Mucosa of rectum (tissue), 2 donors: ENCODE measurements at regions not wholly inside any gene's neighbourhood (a gene's known extent, or its start where the extent isn't known, plus 50 kb on each side); places are given as distances from the start of the nearest gene placed in this dataset.

Source experiments
- H3K27ac ChIP-seq, 2 donors: one replicate each; pipeline ENCODE4 v1.7.0; 2013; ENCODE audit warnings: inconsistent platforms in 2 of 2, low read depth in 2 of 2, low read length in 2 of 2
- H3K27me3 ChIP-seq, 2 donors: one replicate each; pipeline ENCODE4 v1.7.0; 2013; ENCODE audit warnings: low read length in 2 of 2; ENCODE audit not compliant: control insufficient read depth in 2 of 2, insufficient read depth in 2 of 2
- H3K36me3 ChIP-seq, 2 donors: one replicate each; pipeline ENCODE4 v1.7.0; 2013; ENCODE audit warnings: low read length in 2 of 2; ENCODE audit not compliant: control insufficient read depth in 2 of 2, insufficient read depth in 2 of 2
- H3K4me1 ChIP-seq, 2 donors: one replicate each; pipeline ENCODE4 v1.7.0; 2013; ENCODE audit warnings: low read length in 2 of 2, mild to moderate bottlenecking in 1 of 2; ENCODE audit not compliant: control insufficient read depth in 2 of 2, insufficient read depth in 2 of 2
- H3K4me3 ChIP-seq, 2 donors: one replicate each; pipeline ENCODE4 v1.7.0; 2013; ENCODE audit warnings: low read length in 2 of 2
- H3K9ac ChIP-seq, 2 donors: one replicate each; pipeline ENCODE4 v1.7.0; 2013; ENCODE audit warnings: low read length in 2 of 2, low read depth in 1 of 2, mild to moderate bottlenecking in 1 of 2
- H3K9me3 ChIP-seq, 2 donors: one replicate each; pipeline ENCODE4 v1.7.0; 2013; ENCODE audit warnings: low read length in 2 of 2; ENCODE audit not compliant: control insufficient read depth in 2 of 2
- donor health status: healthy.
- donor health status: Normal muscosa, but diverticular disease.

GRCh38 chr3:164250923-164251322, 827.4 kb downstream of the SI start:
- no peaks in the 10 kb centered on the region for H3K9me3 ChIP-seq

GRCh38 chr3:164236851-164237250, 841.4 kb downstream of the SI start:
- Histone ChIP-seq H3K4me3 (no peak overlapping the region), H3K4me1 (no peaks in the 10 kb centered on the region), H3K9ac (no peak overlapping the region), H3K27me3 (no peaks in the 10 kb centered on the region), H3K27ac (no peak overlapping the region), H3K36me3 (no peaks in the 10 kb centered on the region), H3K9me3 (peaks cover 0 to 2% of the 10 kb centered on the region in 2 donors)

More at GRCh38 chr3:164250923-164251322, 827.4 kb downstream of the SI start:
- Histone ChIP-seq H3K9ac (no peak overlapping the region), H3K27ac (no peak overlapping the region), H3K36me3 (no peaks in the 10 kb centered on the region), H3K4me1 (no peaks in the 10 kb centered on the region), H3K27me3 (no peaks in the 10 kb centered on the region), H3K4me3 (no peak overlapping the region)

DNA sequence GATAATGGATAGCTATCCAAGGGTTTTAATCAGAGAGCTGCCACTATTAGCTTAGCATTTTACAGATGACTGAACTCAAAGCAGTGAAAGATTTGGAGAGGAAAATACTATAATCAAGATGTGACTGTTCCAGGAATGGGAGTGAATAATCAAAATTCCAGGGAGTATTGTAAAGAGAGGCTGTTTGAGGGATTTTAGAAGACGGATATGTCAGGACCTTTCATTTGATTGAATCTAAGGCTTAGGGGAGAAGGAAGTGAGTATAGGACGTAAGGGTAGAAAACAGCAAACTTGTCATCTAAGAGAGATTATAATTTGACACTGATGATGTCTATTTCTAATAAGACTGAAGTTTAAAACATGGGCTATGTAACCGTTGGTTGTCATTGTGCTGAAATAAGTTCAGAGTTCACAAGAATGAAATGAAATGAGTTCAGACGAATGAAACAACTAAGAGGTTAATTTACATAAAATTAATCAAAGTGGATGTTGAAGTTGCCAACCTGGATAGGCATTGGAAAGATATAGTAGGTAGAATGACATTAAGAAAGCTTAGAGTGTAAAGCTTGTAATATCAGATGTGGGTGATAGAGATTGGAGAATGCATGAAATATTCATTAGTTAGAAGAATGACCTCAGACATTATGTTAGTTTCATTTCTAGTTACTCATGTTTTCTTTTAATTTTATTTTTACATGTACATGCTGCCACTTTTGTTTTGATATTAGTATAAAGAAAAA, 842.8 kb downstream of the SI start:
- H3K4me3 ChIP-seq, result no peak overlapping the region
- H3K27me3 ChIP-seq, result no peaks in the 10 kb centered on the region
- H3K27ac ChIP-seq, result no peak overlapping the region
- no peaks in the 10 kb centered on the region for H3K36me3 ChIP-seq
- no peaks in the 10 kb centered on the region for H3K4me1 ChIP-seq
- peaks cover 0 to 2% of the 10 kb centered on the region in 2 donors for H3K9me3 ChIP-seq
- no peak overlapping the region for H3K9ac ChIP-seq

- H3K4me3 ChIP-seq, result no peak overlapping the region
- H3K9ac ChIP-seq, result no peak overlapping the region
- H3K36me3 ChIP-seq, result no peaks in the 10 kb centered on the region
- peaks cover 0 to 2% of the 10 kb centered on the region in 2 donors for H3K9me3 ChIP-seq
- no peak overlapping the region for H3K27ac ChIP-seq
- no peaks in the 10 kb centered on the region for H3K4me1 ChIP-seq
- H3K27me3 ChIP-seq, result no peaks in the 10 kb centered on the region
Measured at GRCh38 chr3:164233951-164234350, 844.3 kb downstream of the SI start.

- H3K9ac ChIP-seq, result no peak overlapping the region
- no peaks in the 10 kb centered on the region for H3K27me3 ChIP-seq
- H3K4me3 ChIP-seq, result no peak overlapping the region
- no peaks in the 10 kb centered on the region for H3K4me1 ChIP-seq
- no peaks in the 10 kb centered on the region for H3K36me3 ChIP-seq
- H3K27ac ChIP-seq, result no peak overlapping the region
- peaks cover 0 to 2% of the 10 kb centered on the region in 2 donors for H3K9me3 ChIP-seq
Measured at GRCh38 chr3:164231718-164232117, 846.6 kb downstream of the SI start.

GRCh38 chr3:164230385-164231094, 847.8 kb downstream of the SI start:
- Histone ChIP-seq H3K27me3 (no peaks in the 10 kb centered on the region), H3K4me1 (no peaks in the 10 kb centered on the region), H3K27ac (no peak overlapping the region), H3K9ac (no peak overlapping the region), H3K9me3 (peaks cover 0 to 2% of the 10 kb centered on the region in 2 donors), H3K36me3 (no peaks in the 10 kb centered on the region), H3K4me3 (no peak overlapping the region)

DNA sequence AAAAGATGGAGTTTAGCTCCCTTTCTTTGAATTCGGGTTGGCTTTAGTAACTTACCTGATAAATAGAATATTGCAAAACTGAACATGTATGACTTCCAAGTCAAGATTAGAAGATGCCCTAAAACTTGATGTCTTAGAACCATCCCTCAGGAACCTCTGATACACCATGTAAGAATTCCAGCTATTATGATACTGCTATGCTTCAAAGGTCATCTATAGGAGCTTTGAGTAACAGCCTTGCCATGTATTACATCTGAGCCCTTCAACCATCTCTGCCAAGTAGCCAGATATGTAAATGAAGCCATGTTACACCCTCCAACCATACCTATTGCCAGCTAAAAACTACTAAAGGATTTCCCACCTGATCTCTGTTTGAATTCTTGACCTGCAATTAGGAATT, 854.2 kb downstream of the SI start:
- no peak overlapping the region for H3K27ac ChIP-seq
- H3K36me3 ChIP-seq, result no peaks in the 10 kb centered on the region
- no peaks in the 10 kb centered on the region for H3K27me3 ChIP-seq
- H3K9ac ChIP-seq, result no peak overlapping the region
- no peaks in the 10 kb centered on the region for H3K4me1 ChIP-seq
- H3K4me3 ChIP-seq, result no peak overlapping the region
- no peaks in the 10 kb centered on the region for H3K9me3 ChIP-seq

DNA sequence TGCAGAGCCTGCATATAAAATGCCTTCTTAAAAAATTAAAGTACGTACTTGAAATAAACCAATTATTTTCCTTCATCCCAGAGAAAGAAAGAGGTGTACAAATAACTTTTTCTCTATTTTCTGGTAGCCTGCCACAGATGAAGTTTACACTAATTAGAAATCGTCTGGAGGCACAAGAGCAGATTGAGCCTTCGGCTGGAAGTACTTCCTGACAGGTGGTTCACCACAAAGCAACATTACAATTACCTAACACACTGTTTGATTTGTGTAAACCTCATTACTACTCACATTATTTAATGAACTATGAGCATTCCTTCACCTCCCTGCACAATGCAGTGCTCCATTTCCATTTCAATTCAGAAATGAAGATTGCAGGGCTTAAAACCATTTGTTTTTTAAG, 856.1 kb downstream of the SI start:
- H3K36me3 ChIP-seq, result no peaks in the 10 kb centered on the region
- H3K27ac ChIP-seq, result no peak overlapping the region
- H3K4me1 ChIP-seq, result no peaks in the 10 kb centered on the region
- H3K9ac ChIP-seq, result no peak overlapping the region
- no peak overlapping the region for H3K4me3 ChIP-seq
- no peaks in the 10 kb centered on the region for H3K9me3 ChIP-seq
- H3K27me3 ChIP-seq, result no peaks in the 10 kb centered on the region

- Histone ChIP-seq H3K4me3 (no peak overlapping the region), H3K27me3 (no peaks in the 10 kb centered on the region), H3K4me1 (no peaks in the 10 kb centered on the region), H3K9ac (no peak overlapping the region), H3K36me3 (no peaks in the 10 kb centered on the region), H3K27ac (no peak overlapping the region), H3K9me3 (no peaks in the 10 kb centered on the region)
Measured at GRCh38 chr3:164221297-164221696, 857.0 kb downstream of the SI start.

GRCh38 chr3:164209363-164209762, 868.9 kb downstream of the SI start:
- Histone ChIP-seq H3K27ac (no peak overlapping the region), H3K4me3 (no peak overlapping the region), H3K9ac (no peak overlapping the region), H3K9me3 (no peaks in the 10 kb centered on the region), H3K27me3 (no peaks in the 10 kb centered on the region), H3K36me3 (no peaks in the 10 kb centered on the region), H3K4me1 (no peaks in the 10 kb centered on the region)
